GM21576 (cell line): ENCODE measurements at regions not wholly inside any gene's neighbourhood (a gene's known extent, or its start where the extent isn't known, plus 50 kb on each side); places are given as distances from the start of the nearest gene placed in this dataset.

Source experiments
- ATAC-seq: cut with Tn5 transposase; IDR thresholded peaks from one replicate; pipeline ENCODE4 v1.9.1; 2021; ENCODE audit warnings: mild to moderate bottlenecking, moderate library complexity; ENCODE audit not compliant: unreplicated experiment

DNA sequence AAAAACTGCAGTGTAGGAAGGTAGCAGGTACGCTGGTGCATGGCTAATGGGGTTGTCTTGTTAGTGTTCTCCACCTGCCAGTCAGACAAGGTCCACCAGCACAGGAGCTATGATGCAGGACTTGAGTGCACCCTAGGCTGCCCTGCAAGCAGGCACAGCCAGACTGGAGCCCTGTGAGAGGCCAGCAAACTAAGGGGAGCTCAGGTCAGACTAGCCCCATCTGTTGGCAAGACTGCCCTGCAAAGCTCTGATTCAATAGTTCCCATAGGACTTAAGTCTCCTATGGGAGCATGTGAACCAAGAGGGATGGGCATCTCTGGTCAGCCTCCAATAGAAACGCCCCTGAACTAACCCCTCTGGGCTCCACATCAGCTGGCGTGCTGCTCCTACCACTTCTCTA lies 1307.3 kb downstream of the C4orf33 start:
- ATAC-seq = no peak

- no peak for ATAC-seq
Measured at GRCh38 chr4:130416228-130416627, 1320.3 kb downstream of the C4orf33 start.

DNA sequence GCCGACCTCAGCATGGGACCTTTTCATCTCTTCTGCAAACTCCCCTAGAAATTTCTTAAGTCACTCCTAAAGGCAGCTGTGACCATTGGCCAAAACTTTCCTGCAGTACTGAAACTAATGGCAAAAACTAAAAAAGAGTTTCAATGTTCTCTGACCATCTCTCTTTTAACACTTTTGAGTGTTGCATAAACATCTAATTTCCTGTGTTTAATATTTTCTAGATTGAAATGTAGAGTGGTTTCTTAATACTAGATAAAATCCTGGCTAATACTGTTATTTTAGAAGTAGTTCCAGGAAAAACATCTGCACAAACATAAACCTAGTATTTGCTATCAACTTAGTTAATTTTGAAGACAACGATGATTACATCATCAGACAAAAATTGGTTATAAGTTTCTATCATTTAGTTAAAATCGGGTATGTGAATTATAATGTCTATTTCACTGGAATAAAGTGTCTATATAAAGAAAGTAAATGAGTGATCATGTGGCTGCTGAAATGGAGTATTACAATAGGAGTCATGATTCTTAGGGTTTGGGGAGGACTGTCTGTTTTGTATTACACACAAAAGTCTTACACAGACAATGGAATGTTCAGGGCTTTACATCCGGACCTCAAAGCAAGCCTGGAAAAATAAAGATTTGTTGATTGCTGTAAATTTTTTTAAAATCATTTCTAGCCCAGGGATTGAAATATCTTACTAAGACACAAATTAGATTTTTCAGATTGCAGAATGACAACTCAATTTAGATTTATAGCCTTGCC lies 1323.4 kb downstream of the C4orf33 start:
- no peak for ATAC-seq

GRCh38 chr4:130422261-130422660 lies 1326.3 kb downstream of the C4orf33 start:
- ATAC-seq = no peak

DNA sequence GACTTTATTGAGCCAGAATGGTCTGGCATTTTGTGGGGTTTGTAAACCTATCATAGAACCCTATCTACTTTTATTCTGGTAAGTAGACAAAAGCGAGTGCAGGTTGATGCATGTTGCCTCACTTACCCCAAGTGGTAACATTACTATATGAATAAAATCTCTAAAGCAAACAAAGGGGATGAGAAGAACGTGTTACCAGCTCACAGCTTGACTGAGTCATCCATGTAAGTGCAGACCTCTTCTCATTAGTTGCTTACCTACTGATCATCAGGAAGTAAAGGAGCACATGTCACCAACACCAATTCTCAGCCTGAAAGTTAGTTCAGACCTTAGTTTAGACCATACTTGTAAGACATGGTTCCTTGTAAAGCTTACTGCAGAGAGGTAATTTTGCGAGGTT lies 1328.3 kb downstream of the C4orf33 start:
- no peak for ATAC-seq

- ATAC-seq = no peak
Measured at GRCh38 chr4:130432289-130432688, 1336.3 kb downstream of the C4orf33 start.

GRCh38 chr4:130449741-130450140 lies 1353.8 kb downstream of the C4orf33 start:
- no peak for ATAC-seq

DNA sequence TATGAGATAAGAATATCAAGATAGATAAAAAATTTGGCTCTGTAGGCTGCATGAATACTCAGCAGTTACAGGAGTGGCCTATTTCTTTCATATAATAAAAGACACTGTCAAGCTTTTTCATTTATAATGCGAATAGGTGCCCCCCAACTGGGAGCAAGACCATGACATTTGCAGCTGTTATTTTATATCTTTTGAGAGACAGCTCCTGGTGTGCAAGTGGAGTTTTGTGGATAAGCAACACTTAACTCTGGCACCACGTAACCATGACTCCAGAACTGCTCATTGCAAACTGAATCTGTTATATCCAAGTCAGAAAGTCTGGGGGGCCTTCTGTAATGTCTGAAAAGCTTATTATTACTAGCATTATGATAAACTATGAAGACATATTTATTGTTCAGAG lies 1372.4 kb downstream of the C4orf33 start:
- no peak for ATAC-seq

DNA sequence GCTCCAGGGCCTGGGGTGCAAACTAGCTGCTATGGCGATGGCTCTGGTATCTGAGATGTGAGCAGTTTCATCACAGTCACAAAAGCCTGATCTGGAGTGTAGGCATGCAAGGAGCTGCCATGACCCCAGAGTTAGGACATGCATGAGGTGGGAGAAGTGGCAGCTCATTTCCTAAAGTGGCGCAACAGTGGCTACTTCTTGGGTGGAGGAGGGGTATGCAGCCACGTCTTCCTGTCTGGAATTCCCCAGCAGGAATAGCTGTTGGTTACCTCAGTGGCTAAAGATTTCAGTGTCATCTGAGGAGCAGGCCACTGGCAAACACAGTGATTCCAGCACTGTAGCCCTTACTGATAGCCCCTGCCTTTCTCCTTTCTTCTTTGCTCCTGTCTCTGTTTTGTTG lies 1382.5 kb downstream of the C4orf33 start:
- ATAC-seq = no peak

- no peak for ATAC-seq
Measured at GRCh38 chr4:130479020-130479419, 1383.1 kb downstream of the C4orf33 start.

- no peak for ATAC-seq
Measured at GRCh38 chr4:130479674-130480073, 1383.7 kb downstream of the C4orf33 start.

- no peak for ATAC-seq
Measured at GRCh38 chr4:130484826-130485225, 1388.9 kb downstream of the C4orf33 start.

DNA sequence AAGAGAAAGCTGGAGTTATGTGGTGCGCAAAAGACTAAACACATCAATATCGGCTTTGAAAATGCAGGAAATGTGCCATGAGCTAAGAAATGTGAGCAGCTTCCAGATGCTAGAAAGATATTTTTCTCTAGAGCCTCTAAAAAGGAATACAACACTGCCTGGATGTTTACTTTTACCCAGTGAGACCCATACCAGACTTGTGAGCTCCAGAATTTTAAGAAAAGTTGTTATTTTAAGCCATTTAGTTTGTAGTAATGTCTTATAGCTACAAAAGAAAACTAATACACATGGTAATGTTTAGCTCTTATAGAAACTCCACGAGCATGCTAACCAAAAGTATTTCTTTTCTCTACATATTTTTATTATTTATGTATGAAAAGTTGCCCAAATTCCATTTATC lies 1389.4 kb downstream of the C4orf33 start:
- ATAC-seq = no peak

DNA sequence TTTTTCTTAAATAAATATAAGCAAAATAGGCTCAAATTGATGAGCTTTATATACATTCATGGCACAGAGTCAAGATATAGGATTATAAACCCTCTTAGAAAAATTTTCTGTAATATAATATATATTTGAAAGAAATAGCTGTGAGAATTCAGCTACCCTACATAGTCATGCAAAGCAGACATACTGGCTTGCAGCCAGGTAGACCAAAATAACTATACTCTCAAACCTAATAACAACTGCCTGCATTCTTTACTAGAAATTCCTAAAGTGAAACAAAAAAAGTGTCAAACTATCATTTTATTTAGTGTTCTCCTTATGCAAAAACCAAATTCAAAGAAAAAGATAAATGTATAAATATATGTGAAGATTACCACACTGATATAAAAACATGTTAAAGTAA lies 1390.2 kb downstream of the C4orf33 start:
- no peak for ATAC-seq

DNA sequence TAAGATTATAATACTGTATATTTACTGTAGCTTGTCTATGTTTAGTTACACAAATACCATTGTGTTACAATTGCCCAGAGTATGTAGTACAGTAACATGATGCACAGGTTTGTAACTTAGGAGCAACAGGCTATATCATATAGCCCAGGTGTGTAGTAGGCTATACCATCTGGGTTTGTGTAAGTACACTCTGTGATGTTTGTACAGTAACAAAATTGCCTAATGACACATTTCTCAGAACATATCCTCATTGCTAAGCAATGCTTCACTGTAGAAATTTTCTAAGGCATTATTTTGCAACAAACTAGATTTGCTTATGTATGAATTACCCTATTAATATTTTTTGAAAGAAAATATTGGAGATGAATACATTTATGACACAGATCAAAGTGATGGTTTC lies 1390.9 kb downstream of the C4orf33 start:
- ATAC-seq = no peak

- ATAC-seq = no peak
Measured at GRCh38 chr4:130510661-130511060, 1414.7 kb downstream of the C4orf33 start.

GRCh38 chr4:130511776-130512175 lies 1415.8 kb downstream of the C4orf33 start:
- no peak for ATAC-seq

DNA sequence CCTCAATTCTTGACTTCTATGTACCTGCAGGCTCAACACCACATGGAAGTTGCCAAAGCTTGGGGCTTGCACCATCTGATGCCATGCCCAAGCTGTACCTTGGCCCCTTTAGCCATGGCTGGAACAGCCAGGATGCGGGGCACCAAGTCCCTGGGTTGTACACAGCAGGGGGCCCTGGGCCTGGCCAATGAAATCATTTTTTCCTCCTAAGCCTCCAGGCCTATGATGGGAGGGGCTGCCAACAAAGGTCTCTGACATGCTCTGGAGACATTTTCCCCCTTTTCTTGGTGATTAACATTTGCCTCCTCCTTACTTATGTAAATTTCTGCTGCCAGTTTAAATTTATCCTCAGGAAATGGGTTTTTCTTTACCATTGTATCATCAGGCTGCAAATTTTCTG lies 1428.1 kb downstream of the C4orf33 start:
- no peak for ATAC-seq

- no peak for ATAC-seq
Measured at GRCh38 chr4:130530505-130530904, 1434.6 kb downstream of the C4orf33 start.

GRCh38 chr4:130534651-130535050 lies 1438.7 kb downstream of the C4orf33 start:
- no peak for ATAC-seq

DNA sequence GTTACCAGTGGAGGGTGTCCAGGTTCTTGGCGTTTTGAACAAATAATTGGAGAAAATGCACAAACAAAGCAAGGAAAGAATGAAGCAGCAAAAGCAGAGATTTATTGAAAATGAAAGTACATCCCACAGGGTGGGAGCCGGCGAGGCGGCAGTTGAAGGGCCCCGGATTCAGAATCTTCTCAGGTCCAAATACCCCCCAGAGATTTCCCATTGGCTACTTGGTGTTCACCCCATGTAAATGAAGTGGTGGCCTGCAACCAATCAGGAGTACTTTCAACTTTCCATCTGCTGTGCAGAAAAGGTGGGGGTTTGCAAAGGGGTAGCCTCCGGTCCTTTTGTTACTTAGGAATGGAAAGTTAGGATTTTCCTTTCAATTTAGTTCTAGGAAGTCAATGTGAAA lies 1447.0 kb downstream of the C4orf33 start:
- no peak for ATAC-seq

GRCh38 chr4:130545171-130545570 lies 1449.2 kb downstream of the C4orf33 start:
- ATAC-seq = no peak

DNA sequence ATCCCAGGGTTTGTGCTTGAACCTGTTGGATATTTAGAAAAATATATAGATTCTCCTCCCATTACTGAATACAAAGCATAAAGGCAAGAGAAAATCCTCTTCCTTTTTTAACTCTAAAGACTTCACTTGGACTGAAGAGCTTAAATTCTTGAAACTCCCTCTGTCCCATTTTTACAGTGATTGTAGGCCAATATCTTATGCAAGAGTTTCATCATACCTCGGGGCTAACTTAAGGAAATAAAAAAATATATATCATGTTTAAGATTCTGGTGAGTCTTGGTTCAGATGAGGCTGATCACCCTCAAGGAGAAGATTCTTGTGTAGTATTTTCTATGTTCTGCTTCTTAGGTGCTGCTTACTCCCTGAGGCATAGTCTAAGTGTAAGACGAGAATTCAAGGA lies 1449.6 kb downstream of the C4orf33 start:
- ATAC-seq = no peak
